ENCODE measurements at regions not wholly inside any gene's neighbourhood (a gene's known extent, or its start where the extent isn't known, plus 50 kb on each side); places are given as distances from the start of the nearest gene placed in this dataset.
"Not testable (repeated sequence)": the region's sequence is repeated elsewhere in the genome, so short reads cannot be mapped to it uniquely, and the experiment has no call there.

- DNase-seq, result peak; percentile 29
These were observed 442.6 kb downstream of the PRDM2 start for GRCh38 chr1:14142397-14143100.

GRCh38 chr1:14143777-14144176 is 443.8 kb downstream of the PRDM2 start:
- no peak for DNase-seq

- no peak for DNase-seq
These were observed 448.5 kb downstream of the PRDM2 start for GRCh38 chr1:14148526-14148925.

GRCh38 chr1:14149431-14149830 is 449.1 kb upstream of the KAZN start:
- DNase-seq, result no peak

- no peak for DNase-seq
These were observed 441.9 kb upstream of the KAZN start for GRCh38 chr1:14156543-14156942.

GRCh38 chr1:14160781-14161180 is 437.7 kb upstream of the KAZN start:
- no peak for DNase-seq

GRCh38 chr1:14163246-14163645 is 435.2 kb upstream of the KAZN start:
- DNase-seq, result no peak

- no peak for DNase-seq
These were observed 433.1 kb upstream of the KAZN start for GRCh38 chr1:14165371-14165801.

GRCh38 chr1:14167884-14168283 is 430.6 kb upstream of the KAZN start:
- DNase-seq, result no peak

GRCh38 chr1:14168326-14169063 is 430.0 kb upstream of the KAZN start:
- no peak for DNase-seq

GRCh38 chr1:14173598-14173997 is 424.9 kb upstream of the KAZN start:
- no peak for DNase-seq

- DNase-seq, result not testable (repeated sequence)
These were observed 420.6 kb upstream of the KAZN start for GRCh38 chr1:14177866-14178265.

GRCh38 chr1:14180738-14181137 is 417.7 kb upstream of the KAZN start:
- DNase-seq, result no peak

- DNase-seq, result no peak
These were observed 417.2 kb upstream of the KAZN start for GRCh38 chr1:14181191-14181795.

- DNase-seq, result no peak
These were observed 415.6 kb upstream of the KAZN start for GRCh38 chr1:14182856-14183255.

GRCh38 chr1:14183329-14183728 is 415.2 kb upstream of the KAZN start:
- no peak for DNase-seq

- no peak for DNase-seq
These were observed 414.0 kb upstream of the KAZN start for GRCh38 chr1:14184454-14184853.

- DNase-seq, result no peak
These were observed 409.1 kb upstream of the KAZN start for GRCh38 chr1:14189381-14189780.

- no peak for DNase-seq
These were observed 408.0 kb upstream of the KAZN start for GRCh38 chr1:14190508-14190907.

- DNase-seq, result no peak
These were observed 404.0 kb upstream of the KAZN start for GRCh38 chr1:14194511-14194910.

GRCh38 chr1:14205066-14205465 is 393.4 kb upstream of the KAZN start:
- no peak for DNase-seq

- DNase-seq, result no peak
These were observed 383.3 kb upstream of the KAZN start for GRCh38 chr1:14215151-14215550.

- no peak for DNase-seq
These were observed 381.1 kb upstream of the KAZN start for GRCh38 chr1:14217384-14217783.

GRCh38 chr1:14220324-14220723 is 378.2 kb upstream of the KAZN start:
- DNase-seq, result no peak
